ENCODE measurements at regions not wholly inside any gene's neighbourhood (a gene's known extent, or its start where the extent isn't known, plus 50 kb on each side); places are given as distances from the start of the nearest gene placed in this dataset.

DNA sequence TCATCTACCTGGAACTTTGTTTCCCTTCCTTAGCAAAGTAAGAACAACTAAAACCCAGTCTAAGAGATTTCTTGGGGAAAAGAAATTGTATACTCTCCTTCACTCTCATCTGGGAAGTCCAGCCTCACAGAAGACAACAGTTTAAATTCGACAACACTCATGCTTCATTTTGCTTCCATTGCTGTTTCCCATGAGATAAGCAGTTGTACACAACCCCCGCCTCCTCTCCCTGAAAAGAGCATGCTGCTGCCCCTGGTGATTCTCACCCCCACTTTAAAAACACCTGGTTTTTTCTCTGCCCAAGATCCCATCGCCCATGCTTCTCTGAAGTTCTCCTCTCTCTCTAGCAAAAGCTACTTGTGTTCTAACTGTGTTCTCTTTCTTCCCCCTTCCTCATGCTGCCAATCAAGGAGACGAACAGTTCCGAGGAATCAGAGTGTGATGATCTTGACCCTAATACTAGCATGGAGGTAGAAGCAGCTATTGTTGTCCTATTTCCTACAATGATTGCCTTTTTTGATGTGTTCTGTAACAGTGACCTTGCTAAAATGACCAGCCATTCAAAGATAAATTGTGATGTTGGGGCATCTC lies 51.1 kb upstream of the UMPS start:
- Histone ChIP-seq H3K9me3 (ENCODE audit: severe bottlenecking) (no peaks in the 10 kb centered on the region), H3K4me3 (ENCODE audit: low read depth, low read length) (no peak overlapping the region), H3K27me3 (ENCODE audit: insufficient read depth, low read depth, severe bottlenecking) (no peaks in the 10 kb centered on the region), H3K27ac (no peak overlapping the region), H3K36me3 (peaks cover 8% of the 10 kb centered on the region)
- TF ChIP-seq, protein P1, sequence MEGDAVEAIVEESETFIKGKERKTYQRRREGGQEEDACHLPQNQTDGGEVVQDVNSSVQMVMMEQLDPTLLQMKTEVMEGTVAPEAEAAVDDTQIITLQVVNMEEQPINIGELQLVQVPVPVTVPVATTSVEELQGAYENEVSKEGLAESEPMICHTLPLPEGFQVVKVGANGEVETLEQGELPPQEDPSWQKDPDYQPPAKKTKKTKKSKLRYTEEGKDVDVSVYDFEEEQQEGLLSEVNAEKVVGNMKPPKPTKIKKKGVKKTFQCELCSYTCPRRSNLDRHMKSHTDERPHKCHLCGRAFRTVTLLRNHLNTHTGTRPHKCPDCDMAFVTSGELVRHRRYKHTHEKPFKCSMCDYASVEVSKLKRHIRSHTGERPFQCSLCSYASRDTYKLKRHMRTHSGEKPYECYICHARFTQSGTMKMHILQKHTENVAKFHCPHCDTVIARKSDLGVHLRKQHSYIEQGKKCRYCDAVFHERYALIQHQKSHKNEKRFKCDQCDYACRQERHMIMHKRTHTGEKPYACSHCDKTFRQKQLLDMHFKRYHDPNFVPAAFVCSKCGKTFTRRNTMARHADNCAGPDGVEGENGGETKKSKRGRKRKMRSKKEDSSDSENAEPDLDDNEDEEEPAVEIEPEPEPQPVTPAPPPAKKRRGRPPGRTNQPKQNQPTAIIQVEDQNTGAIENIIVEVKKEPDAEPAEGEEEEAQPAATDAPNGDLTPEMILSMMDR (IDR thresholded peaks at IDR 0.05; ENCODE audit: low read depth, low read length): no peak
- DNase-seq: no peak
